Transverse colon (tissue), 4 donors: ENCODE measurements at regions not wholly inside any gene's neighbourhood (a gene's known extent, or its start where the extent isn't known, plus 50 kb on each side); places are given as distances from the start of the nearest gene placed in this dataset.

Experiments used
- DNase-seq: peaks from one replicate; pipeline ENCODE4 v3.0.0-alpha.2; 2019
- H3K27ac ChIP-seq, 4 donors: fragments of 200-600 bp; sonication (generic); 2 replicates each; pipeline ENCODE4 v1.5.1; 2016 to 2018; ENCODE audit warnings: inconsistent platforms in 4 of 4
- H3K27me3 ChIP-seq: fragments of 200-600 bp; sonication (generic); 2 replicates; pipeline ENCODE4 v1.5.1; 2017; ENCODE audit warnings: inconsistent platforms
- H3K36me3 ChIP-seq, 4 donors: fragments of 200-600 bp; sonication (generic); 2 replicates each; pipeline ENCODE4 v1.5.1; 2017 to 2019; ENCODE audit warnings: inconsistent platforms in 4 of 4
- H3K4me1 ChIP-seq, 4 donors: fragments of 200-600 bp; sonication (generic); 2 replicates each; pipeline ENCODE4 v1.5.1; 2017 to 2020; ENCODE audit warnings: inconsistent platforms in 4 of 4
- H3K4me3 ChIP-seq, 4 donors: fragments of 200-600 bp; sonication (generic); 1 replicate in 1 of 4; 2 replicates in 3 of 4; pipeline versions ENCODE4 v1.5.1 to v1.6.1; 2017 to 2019; ENCODE audit warnings: inconsistent platforms in 4 of 4
- H3K9me3 ChIP-seq, 2 donors: fragments of 200-600 bp; sonication (generic); 2 replicates each; pipeline ENCODE4 v1.5.1; 2017 to 2019; ENCODE audit warnings: inconsistent platforms in 2 of 2
- EP300 ChIP-seq: sonication (generic); formaldehyde crosslinking; IDR thresholded peaks from one replicate; pipeline ENCODE4 v1.6.1; 2017; ENCODE audit warnings: antibody characterized with exemption, low read depth
- POLR2A ChIP-seq: fragments of 450-650 bp; IDR thresholded peaks from one replicate; pipeline ENCODE4 v1.6.1; 2016; ENCODE audit warnings: antibody characterized with exemption, mild to moderate bottlenecking, moderate library complexity
- POLR2AphosphoS5 ChIP-seq, 3 donors: sonication (generic); formaldehyde crosslinking; IDR thresholded peaks; one replicate each; pipeline ENCODE4 v1.6.1; 2016; ENCODE audit warnings: antibody characterized with exemption in 3 of 3
- WGBS, 2 donors: methylation state at CpG; one replicate each; pipeline ENCODE4 v1.1.5; 2018; ENCODE audit warnings: low coverage in 1 of 2; 5-methylcytosine and 5-hydroxymethylcytosine counted together
- in situ Hi-C, 4 donors: fragments of 200-750 bp; cut with MboI; loops; one replicate each; pipeline versions ENCODE4 v1.15.0 to v1.15.1; 2017; ENCODE audit warnings: low sequenced_read_pairs in 3 of 4, low pct_ligation_motif_present in 1 of 4, low pct_unique_long_range_greater_than_20kb in 1 of 4
- intact Hi-C: fragments of 100-400 bp; cut with DNase I; formaldehyde crosslinking; loops from one replicate; pipeline ENCODE4 v1.15.1; 2023; ENCODE audit warnings: low total_unique reads
- TF ChIP-seq, protein P1 (sequence below), 5 experiments: fragments of 200-600 bp in 3 of 5; fragments of 450-650 bp in 2 of 5; sonication (generic) in 3 of 5; IDR thresholded peaks; 1 replicate in 2 of 5; 2 replicates in 3 of 5; pipeline ENCODE4 v1.5.1; 2016 to 2017; ENCODE audit warnings: antibody characterized with exemption in 5 of 5, inconsistent platforms in 3 of 5, mild to moderate bottlenecking in 2 of 5, moderate library complexity in 1 of 5

- TF ChIP-seq POLR2A: no peak
- TF ChIP-seq, protein P1, sequence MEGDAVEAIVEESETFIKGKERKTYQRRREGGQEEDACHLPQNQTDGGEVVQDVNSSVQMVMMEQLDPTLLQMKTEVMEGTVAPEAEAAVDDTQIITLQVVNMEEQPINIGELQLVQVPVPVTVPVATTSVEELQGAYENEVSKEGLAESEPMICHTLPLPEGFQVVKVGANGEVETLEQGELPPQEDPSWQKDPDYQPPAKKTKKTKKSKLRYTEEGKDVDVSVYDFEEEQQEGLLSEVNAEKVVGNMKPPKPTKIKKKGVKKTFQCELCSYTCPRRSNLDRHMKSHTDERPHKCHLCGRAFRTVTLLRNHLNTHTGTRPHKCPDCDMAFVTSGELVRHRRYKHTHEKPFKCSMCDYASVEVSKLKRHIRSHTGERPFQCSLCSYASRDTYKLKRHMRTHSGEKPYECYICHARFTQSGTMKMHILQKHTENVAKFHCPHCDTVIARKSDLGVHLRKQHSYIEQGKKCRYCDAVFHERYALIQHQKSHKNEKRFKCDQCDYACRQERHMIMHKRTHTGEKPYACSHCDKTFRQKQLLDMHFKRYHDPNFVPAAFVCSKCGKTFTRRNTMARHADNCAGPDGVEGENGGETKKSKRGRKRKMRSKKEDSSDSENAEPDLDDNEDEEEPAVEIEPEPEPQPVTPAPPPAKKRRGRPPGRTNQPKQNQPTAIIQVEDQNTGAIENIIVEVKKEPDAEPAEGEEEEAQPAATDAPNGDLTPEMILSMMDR (IDR thresholded peaks at IDR 0.05): no peak
- no peak for TF ChIP-seq EP300
- no peak for TF ChIP-seq POLR2AphosphoS5 (IDR thresholded peaks at IDR 0.05)
- no peak for DNase-seq
- in situ Hi-C loops: no loop called here
- Histone ChIP-seq H3K4me1 (no peaks in the 10 kb centered on the region), H3K27ac (no peak overlapping the region), H3K9me3 (no peaks in the 10 kb centered on the region), H3K4me3 (no peak overlapping the region), H3K27me3 (no peaks in the 10 kb centered on the region), H3K36me3 (no peaks in the 10 kb centered on the region)
- WGBS, 2 donors: 86 to 92% methylated on average over 2 of the region's 2 CpGs
- intact Hi-C loops: no loop called here
These were observed 629.1 kb upstream of the SLC10A2 start for GRCh38 chr13:103695320-103695719.

- H3K27ac ChIP-seq: no peak overlapping the region
- H3K4me1 ChIP-seq: no peaks in the 10 kb centered on the region
- no peaks in the 10 kb centered on the region for H3K9me3 ChIP-seq
- DNase-seq: no peak
- H3K4me3 ChIP-seq: no peak overlapping the region
- H3K27me3 ChIP-seq: no peaks in the 10 kb centered on the region
- TF ChIP-seq POLR2AphosphoS5 (IDR thresholded peaks at IDR 0.05): no peak
- TF ChIP-seq, protein P1 (IDR thresholded peaks at IDR 0.05): no peak
- no peak for TF ChIP-seq POLR2A
- no peak for TF ChIP-seq EP300
- 47 to 50% methylated on average over 4 of the region's 4 CpGs for WGBS, 2 donors
- in situ Hi-C loops: no loop called here
- H3K36me3 ChIP-seq: no peaks in the 10 kb centered on the region
- intact Hi-C loops: no loop called here
These were observed 628.3 kb upstream of the SLC10A2 start for GRCh38 chr13:103694471-103694870.

DNA sequence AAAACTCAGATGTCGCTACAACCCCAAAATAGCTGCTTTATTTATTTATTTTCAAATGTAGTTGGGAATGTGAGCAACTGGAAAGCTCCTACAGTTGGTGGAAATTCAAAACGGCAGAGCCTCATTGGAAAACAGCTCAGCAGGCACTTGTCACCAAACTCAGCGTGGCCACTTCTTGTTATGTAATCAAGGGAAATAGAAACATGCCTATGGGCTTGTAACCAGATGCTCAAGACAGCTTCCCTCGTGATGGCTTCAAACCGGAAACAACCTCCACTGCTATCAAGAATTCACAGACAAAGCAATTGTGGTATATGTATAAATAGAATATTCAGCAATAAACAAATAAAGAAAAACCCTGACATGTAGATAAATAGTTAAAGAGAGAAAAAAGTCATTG, 627.8 kb upstream of the SLC10A2 start:
- in situ Hi-C loops: no loop called here
- no peaks in the 10 kb centered on the region for H3K4me1 ChIP-seq
- H3K36me3 ChIP-seq: no peaks in the 10 kb centered on the region
- no peak overlapping the region for H3K27ac ChIP-seq
- H3K9me3 ChIP-seq: no peaks in the 10 kb centered on the region
- no peak for TF ChIP-seq POLR2A
- TF ChIP-seq EP300: no peak
- TF ChIP-seq, protein P1 (IDR thresholded peaks at IDR 0.05): no peak
- no peak for TF ChIP-seq POLR2AphosphoS5 (IDR thresholded peaks at IDR 0.05)
- H3K4me3 ChIP-seq: no peak overlapping the region
- DNase-seq: no peak
- no peaks in the 10 kb centered on the region for H3K27me3 ChIP-seq
- WGBS, 2 donors: 43 to 63% methylated on average over 5 of the region's 5 CpGs
- intact Hi-C loops: no loop called here

GRCh38 chr13:103692442-103692841, 626.2 kb upstream of the SLC10A2 start:
- no peaks in the 10 kb centered on the region for H3K36me3 ChIP-seq
- no peak for DNase-seq
- H3K9me3 ChIP-seq: no peaks in the 10 kb centered on the region
- 96% methylated on average over 4 of the region's 4 CpGs; no CpG with 5 or more reads in 1 of the 2 donors for WGBS, 2 donors
- no peak overlapping the region for H3K27ac ChIP-seq
- no peaks in the 10 kb centered on the region for H3K4me1 ChIP-seq
- H3K4me3 ChIP-seq: no peak overlapping the region
- TF ChIP-seq POLR2AphosphoS5 (IDR thresholded peaks at IDR 0.05) (no peak), EP300 (no peak), POLR2A (no peak)
- TF ChIP-seq, protein P1 (IDR thresholded peaks at IDR 0.05): no peak
- intact Hi-C loops (no loop called here), in situ Hi-C loops (no loop called here)
- H3K27me3 ChIP-seq: no peaks in the 10 kb centered on the region
